ENCODE measurements at regions not wholly inside any gene's neighbourhood (a gene's known extent, or its start where the extent isn't known, plus 50 kb on each side); places are given as distances from the start of the nearest gene placed in this dataset.

- TF ChIP-seq ZNF280D (tag by site-specific recombination; IDR thresholded peaks at IDR 0.05) = no peak
- no peak for TF ChIP-seq SP3 (tag by site-specific recombination; IDR thresholded peaks at IDR 0.05)
- no peak for TF ChIP-seq CTCF (tag by site-specific recombination; IDR thresholded peaks at IDR 0.05)
- no peak for TF ChIP-seq ZNF792 (tag by site-specific recombination; IDR thresholded peaks at IDR 0.05)
- no peak for TF ChIP-seq ZNF544 (tag by site-specific recombination; IDR thresholded peaks at IDR 0.05)
- TF ChIP-seq ZNF639 (tag by site-specific recombination; IDR thresholded peaks at IDR 0.05) = no peak
- TF ChIP-seq ZNF704 (tag by site-specific recombination; IDR thresholded peaks at IDR 0.05) = no peak
- TF ChIP-seq FEZF1 (tag by site-specific recombination; IDR thresholded peaks at IDR 0.05) = no peak
- TF ChIP-seq PRDM2 (tag by site-specific recombination; IDR thresholded peaks at IDR 0.05; ENCODE audit: borderline replicate concordance) = no peak
- TF ChIP-seq ZNF623 (tag by site-specific recombination; IDR thresholded peaks at IDR 0.05) = no peak
- TF ChIP-seq ZNF19 (tag by site-specific recombination; IDR thresholded peaks at IDR 0.05; ENCODE audit: low read depth) = no peak
Observed at GRCh38 chr13:50267917-50268316, 252.7 kb downstream of the KCNRG start.

All from HEK293 (cell line).